ENCODE measurements at regions not wholly inside any gene's neighbourhood (a gene's known extent, or its start where the extent isn't known, plus 50 kb on each side); places are given as distances from the start of the nearest gene placed in this dataset.

DNA sequence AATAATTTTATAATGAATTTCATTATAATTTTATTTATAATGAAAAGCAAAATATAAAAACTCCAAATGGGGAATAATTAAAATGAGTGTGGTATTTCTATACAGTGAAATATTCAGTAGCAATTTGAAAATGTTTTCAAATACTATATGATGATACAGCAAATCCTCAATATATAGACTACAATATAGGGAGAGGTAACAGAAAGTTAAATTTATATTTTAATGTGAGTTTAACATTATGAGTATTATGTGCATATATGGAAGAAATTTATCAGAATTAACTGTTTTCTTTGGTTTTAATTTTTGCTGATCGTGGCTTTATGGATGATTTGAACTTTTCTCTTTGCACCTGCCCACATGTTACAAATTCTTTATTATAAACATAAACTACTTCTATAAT lies 500.9 kb upstream of the ARRDC3 start:
- TF ChIP-seq, protein P1, sequence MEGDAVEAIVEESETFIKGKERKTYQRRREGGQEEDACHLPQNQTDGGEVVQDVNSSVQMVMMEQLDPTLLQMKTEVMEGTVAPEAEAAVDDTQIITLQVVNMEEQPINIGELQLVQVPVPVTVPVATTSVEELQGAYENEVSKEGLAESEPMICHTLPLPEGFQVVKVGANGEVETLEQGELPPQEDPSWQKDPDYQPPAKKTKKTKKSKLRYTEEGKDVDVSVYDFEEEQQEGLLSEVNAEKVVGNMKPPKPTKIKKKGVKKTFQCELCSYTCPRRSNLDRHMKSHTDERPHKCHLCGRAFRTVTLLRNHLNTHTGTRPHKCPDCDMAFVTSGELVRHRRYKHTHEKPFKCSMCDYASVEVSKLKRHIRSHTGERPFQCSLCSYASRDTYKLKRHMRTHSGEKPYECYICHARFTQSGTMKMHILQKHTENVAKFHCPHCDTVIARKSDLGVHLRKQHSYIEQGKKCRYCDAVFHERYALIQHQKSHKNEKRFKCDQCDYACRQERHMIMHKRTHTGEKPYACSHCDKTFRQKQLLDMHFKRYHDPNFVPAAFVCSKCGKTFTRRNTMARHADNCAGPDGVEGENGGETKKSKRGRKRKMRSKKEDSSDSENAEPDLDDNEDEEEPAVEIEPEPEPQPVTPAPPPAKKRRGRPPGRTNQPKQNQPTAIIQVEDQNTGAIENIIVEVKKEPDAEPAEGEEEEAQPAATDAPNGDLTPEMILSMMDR (IDR thresholded peaks at IDR 0.05 in 8 of 11, conservative IDR thresholded peaks at IDR 0.05 in 3 of 11), result no peak
- no peak for TF ChIP-seq POLR2AphosphoS5 (IDR thresholded peaks at IDR 0.05)

Data from spleen (tissue), 7 donors.